Ishikawa (cell line): ENCODE measurements at regions not wholly inside any gene's neighbourhood (a gene's known extent, or its start where the extent isn't known, plus 50 kb on each side); places are given as distances from the start of the nearest gene placed in this dataset.

ENCODE experiments used
- CEBPB ChIP-seq: IDR thresholded peaks from 2 replicates; pipeline ENCODE4 v1.6.1; 2012
- CREB1 ChIP-seq: IDR thresholded peaks from 2 replicates; pipeline ENCODE4 v1.6.1; 2012; ENCODE audit warnings: low read depth
- EGR1 ChIP-seq: IDR thresholded peaks from 2 replicates; pipeline ENCODE4 v1.6.1; 2012
- EP300 ChIP-seq: IDR thresholded peaks from 2 replicates; pipeline ENCODE4 v1.6.1; 2012; ENCODE audit warnings: borderline replicate concordance
- FOXM1 ChIP-seq: IDR thresholded peaks from 2 replicates; pipeline ENCODE4 v1.6.1; 2012; ENCODE audit warnings: low read depth, borderline replicate concordance
- MAX ChIP-seq: IDR thresholded peaks from 2 replicates; pipeline ENCODE4 v1.6.1; 2012
- NFIC ChIP-seq: IDR thresholded peaks from 2 replicates; pipeline ENCODE4 v1.6.1; 2012
- RAD21 ChIP-seq: IDR thresholded peaks from 2 replicates; pipeline ENCODE4 v1.6.1; 2012; ENCODE audit warnings: low read depth
- TAF1 ChIP-seq: IDR thresholded peaks from 2 replicates; pipeline ENCODE4 v1.6.1; 2012; ENCODE audit warnings: low read depth, mild to moderate bottlenecking
- TCF12 ChIP-seq: IDR thresholded peaks from 2 replicates; pipeline ENCODE4 v1.6.1; 2012; ENCODE audit warnings: low read depth
- TEAD4 ChIP-seq: IDR thresholded peaks from 2 replicates; pipeline ENCODE4 v1.6.1; 2012
- YY1 ChIP-seq: IDR thresholded peaks from 2 replicates; pipeline ENCODE4 v1.6.1; 2012; ENCODE audit warnings: low read depth
- ZBTB7A ChIP-seq: IDR thresholded peaks from 2 replicates; pipeline ENCODE4 v1.6.1; 2012; ENCODE audit warnings: low read depth
- TF ChIP-seq, protein P1 (sequence below): IDR thresholded peaks from 2 replicates; pipeline ENCODE4 v1.6.1; 2012
- TF ChIP-seq, protein P2 (sequence below): IDR thresholded peaks from 2 replicates; pipeline ENCODE4 v1.6.1; 2012; ENCODE audit warnings: low read depth, mild to moderate bottlenecking

GRCh38 chr22:48885919-48886305 lies 941.8 kb downstream of the BRD1 start:
- TF ChIP-seq CEBPB (no peak), EGR1 (no peak), CREB1 (no peak), TEAD4 (no peak), NFIC (no peak), YY1 (no peak), TAF1 (no peak), ZBTB7A (no peak)
- TF ChIP-seq, protein P1, sequence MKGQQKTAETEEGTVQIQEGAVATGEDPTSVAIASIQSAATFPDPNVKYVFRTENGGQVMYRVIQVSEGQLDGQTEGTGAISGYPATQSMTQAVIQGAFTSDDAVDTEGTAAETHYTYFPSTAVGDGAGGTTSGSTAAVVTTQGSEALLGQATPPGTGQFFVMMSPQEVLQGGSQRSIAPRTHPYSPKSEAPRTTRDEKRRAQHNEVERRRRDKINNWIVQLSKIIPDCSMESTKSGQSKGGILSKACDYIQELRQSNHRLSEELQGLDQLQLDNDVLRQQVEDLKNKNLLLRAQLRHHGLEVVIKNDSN, result no peak

- no peak for TF ChIP-seq EP300
- no peak for TF ChIP-seq ZBTB7A
- no peak for TF ChIP-seq CEBPB
- no peak for TF ChIP-seq CREB1
- TF ChIP-seq NFIC, result no peak
- no peak for TF ChIP-seq TEAD4
- TF ChIP-seq MAX, result no peak
- TF ChIP-seq TAF1, result no peak
- TF ChIP-seq YY1, result no peak
- no peak for TF ChIP-seq TCF12
- no peak for TF ChIP-seq FOXM1
- TF ChIP-seq RAD21, result no peak
- TF ChIP-seq EGR1, result no peak
- TF ChIP-seq, protein P1, result no peak
- TF ChIP-seq, protein P2, sequence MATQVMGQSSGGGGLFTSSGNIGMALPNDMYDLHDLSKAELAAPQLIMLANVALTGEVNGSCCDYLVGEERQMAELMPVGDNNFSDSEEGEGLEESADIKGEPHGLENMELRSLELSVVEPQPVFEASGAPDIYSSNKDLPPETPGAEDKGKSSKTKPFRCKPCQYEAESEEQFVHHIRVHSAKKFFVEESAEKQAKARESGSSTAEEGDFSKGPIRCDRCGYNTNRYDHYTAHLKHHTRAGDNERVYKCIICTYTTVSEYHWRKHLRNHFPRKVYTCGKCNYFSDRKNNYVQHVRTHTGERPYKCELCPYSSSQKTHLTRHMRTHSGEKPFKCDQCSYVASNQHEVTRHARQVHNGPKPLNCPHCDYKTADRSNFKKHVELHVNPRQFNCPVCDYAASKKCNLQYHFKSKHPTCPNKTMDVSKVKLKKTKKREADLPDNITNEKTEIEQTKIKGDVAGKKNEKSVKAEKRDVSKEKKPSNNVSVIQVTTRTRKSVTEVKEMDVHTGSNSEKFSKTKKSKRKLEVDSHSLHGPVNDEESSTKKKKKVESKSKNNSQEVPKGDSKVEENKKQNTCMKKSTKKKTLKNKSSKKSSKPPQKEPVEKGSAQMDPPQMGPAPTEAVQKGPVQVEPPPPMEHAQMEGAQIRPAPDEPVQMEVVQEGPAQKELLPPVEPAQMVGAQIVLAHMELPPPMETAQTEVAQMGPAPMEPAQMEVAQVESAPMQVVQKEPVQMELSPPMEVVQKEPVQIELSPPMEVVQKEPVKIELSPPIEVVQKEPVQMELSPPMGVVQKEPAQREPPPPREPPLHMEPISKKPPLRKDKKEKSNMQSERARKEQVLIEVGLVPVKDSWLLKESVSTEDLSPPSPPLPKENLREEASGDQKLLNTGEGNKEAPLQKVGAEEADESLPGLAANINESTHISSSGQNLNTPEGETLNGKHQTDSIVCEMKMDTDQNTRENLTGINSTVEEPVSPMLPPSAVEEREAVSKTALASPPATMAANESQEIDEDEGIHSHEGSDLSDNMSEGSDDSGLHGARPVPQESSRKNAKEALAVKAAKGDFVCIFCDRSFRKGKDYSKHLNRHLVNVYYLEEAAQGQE, result no peak
Measured at GRCh38 chr22:48885271-48885918, 942.3 kb downstream of the BRD1 start.

- TF ChIP-seq TAF1 (no peak), EGR1 (no peak), MAX (no peak)
Measured at GRCh38 chr22:48884786-48885185, 942.9 kb downstream of the BRD1 start.

DNA sequence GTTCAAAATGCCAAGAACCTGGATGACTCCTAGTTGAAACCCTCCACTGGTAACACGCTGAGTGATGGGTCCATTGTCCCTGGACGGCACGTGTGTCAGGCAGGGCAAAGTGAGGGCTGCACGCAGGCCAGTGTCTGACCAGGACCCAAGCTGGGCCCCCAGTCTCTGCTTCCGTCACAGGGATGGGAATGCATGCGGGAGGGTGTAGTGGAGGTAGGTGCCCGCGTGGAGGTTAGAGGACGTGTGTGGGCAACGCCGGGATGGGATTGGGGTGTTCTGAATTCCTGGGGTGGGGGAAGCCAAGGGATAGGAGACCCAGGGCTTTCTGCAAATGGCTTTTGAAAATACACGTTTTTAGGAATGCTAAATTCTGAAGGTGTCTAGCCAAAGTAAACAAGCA lies 943.3 kb downstream of the BRD1 start:
- TF ChIP-seq TEAD4 (no peak), EP300 (no peak), EGR1 (no peak), ZBTB7A (no peak), CREB1 (no peak), FOXM1 (no peak), TCF12 (no peak), TAF1 (no peak), MAX (no peak), YY1 (no peak), RAD21 (no peak), CEBPB (no peak)
- TF ChIP-seq, protein P1, result no peak
- TF ChIP-seq, protein P2, result no peak

GRCh38 chr22:48883211-48883960 lies 944.3 kb downstream of the BRD1 start:
- no peak for TF ChIP-seq CREB1
- TF ChIP-seq ZBTB7A, result no peak
- TF ChIP-seq MAX, result no peak
- TF ChIP-seq RAD21, result no peak
- no peak for TF ChIP-seq EGR1
- TF ChIP-seq TCF12, result no peak
- TF ChIP-seq, protein P2, result no peak
- TF ChIP-seq TAF1, result no peak
- TF ChIP-seq NFIC, result no peak
- TF ChIP-seq EP300, result no peak
- TF ChIP-seq, protein P1, result no peak
- TF ChIP-seq TEAD4, result no peak
- TF ChIP-seq YY1, result no peak
